ENCODE measurements at regions not wholly inside any gene's neighbourhood (a gene's known extent, or its start where the extent isn't known, plus 50 kb on each side); places are given as distances from the start of the nearest gene placed in this dataset.

- DNase-seq: no peak
These were observed 100.0 kb upstream of the TCF4 start for GRCh38 chr18:55688030-55688429.

DNA sequence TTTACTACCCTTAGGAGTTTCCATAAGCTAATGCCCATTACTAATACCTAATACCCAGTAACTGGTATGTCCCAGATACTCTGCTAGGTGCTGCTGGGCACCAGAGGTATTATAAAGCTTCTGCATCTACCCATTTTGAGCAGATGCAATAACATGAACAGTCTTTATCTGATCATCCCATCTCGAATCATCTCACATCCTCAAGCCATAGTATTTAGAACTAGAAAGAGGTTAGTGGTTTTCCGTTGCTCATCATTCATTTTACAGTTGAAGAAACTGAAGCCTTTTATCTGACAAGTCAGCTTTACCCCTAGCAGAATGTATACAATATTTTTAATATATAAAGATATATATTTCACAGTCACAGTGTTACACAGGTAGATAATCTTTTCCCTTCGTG lies 99.1 kb upstream of the TCF4 start:
- DNase-seq: no peak

GRCh38 chr18:55685638-55686037 lies 97.6 kb upstream of the TCF4 start:
- no peak for DNase-seq

GRCh38 chr18:55672574-55673361 lies 84.8 kb upstream of the TCF4 start:
- no peak for DNase-seq

DNA sequence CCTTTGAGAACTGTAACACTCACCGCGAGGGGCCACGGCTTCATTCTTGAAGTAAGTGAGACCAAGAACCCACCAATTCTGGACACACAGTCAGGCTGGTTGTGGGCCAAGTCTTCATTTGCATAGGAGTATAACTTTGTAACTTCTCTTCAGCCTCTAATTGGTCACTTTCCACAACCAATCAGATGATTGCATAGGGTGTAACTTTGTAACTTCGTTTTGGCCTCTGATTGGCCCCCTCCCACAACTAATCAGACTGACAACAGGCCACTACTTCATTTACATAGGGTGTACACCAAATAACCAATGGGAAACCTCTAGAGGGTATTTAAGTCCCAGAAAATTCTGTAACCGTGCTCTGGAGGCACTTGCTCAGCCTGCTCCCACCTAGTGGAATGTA lies 77.5 kb upstream of the TCF4 start:
- no peak for DNase-seq

- DNase-seq: peak; percentile 53
These were observed 76.9 kb upstream of the TCF4 start for GRCh38 chr18:55664758-55665400.

DNA sequence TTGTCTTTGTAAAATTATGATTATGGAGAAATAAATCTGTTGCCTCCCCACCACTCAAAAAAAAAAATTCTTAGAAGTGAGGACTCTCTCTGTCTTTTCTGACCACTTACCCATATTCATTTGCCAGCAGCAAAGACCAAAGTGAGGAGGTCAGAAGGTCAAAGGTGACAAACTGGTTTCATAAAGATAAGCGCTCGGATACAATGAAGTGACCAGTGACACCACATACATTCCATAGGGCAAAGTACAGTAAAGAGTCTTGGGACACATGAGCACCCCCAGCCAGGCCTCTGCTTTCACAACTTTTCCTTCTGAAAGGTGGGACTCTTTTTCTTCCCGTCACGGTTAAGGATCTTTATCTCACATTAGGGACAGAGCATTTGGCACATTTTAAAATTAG lies 75.9 kb upstream of the TCF4 start:
- DNase-seq: no peak

DNA sequence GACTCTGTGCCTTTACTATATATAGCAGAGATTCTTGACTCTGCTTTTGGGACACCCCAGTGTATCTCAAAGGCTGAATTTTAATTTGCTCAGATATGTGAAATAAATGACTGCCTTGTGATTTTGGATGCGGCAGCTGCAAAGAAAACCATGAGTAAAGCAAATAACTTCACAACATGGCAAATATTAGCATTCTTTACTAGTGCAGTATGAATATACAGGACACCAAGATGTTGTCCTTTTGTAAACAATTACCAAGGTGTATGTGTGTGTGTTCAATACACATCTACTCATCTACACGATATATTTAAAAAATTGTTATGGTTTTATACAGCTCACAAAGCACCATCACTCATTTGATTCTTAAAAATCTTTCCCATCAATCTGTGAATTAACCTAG lies 70.6 kb upstream of the TCF4 start:
- no peak for DNase-seq

GRCh38 chr18:55657572-55658331 lies 69.8 kb upstream of the TCF4 start:
- DNase-seq: no peak

- DNase-seq: no peak
These were observed 67.0 kb upstream of the TCF4 start for GRCh38 chr18:55654986-55655385.

DNA sequence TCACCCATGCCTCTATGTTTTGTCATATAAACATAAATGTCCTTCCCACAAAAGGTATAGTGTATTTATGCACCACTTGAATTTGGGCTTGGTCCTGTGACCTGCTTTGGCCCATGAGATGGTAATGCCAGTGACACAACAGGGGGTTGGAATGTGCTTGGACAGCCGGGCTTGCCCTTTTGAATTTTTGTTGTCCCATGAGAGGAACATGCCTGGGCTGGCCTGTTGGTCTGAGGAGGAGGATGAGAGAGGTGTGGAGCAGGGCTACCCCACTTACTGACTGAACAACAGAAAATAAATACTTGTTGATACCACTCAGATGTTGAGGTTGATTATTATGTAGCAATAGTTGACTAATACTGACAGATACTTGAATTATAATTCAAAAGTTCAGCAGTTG lies 63.2 kb upstream of the TCF4 start:
- DNase-seq: no peak

- DNase-seq: no peak
These were observed 62.4 kb upstream of the TCF4 start for GRCh38 chr18:55650363-55650870.

DNA sequence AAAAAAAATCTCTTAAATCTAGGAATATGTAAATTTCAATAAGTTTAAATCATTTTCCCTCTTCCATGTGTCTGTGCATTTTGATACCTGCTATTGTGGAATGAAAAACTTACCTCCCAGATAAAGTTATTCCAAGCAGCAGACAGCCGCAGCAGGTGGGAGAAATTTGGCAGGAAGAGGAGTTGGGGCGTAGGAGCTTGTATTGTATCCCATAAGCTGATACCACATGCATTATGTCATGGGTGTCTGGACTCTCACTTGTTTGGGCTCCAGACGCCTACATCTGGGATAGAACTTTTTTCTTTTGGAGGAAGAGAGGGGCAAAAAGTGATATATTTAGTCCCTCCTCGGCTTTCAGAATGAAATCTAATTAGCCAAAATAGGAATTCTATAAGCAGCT lies 59.3 kb upstream of the TCF4 start:
- DNase-seq: no peak

GRCh38 chr18:55642191-55642590 lies 54.2 kb upstream of the TCF4 start:
- no peak for DNase-seq

- DNase-seq: no peak
These were observed 53.5 kb upstream of the TCF4 start for GRCh38 chr18:55641486-55641885.
